SKM-1 treated with dmso at 0.1 percent for 144 hours (cell line): ENCODE measurements at regions not wholly inside any gene's neighbourhood (a gene's known extent, or its start where the extent isn't known, plus 50 kb on each side); places are given as distances from the start of the nearest gene placed in this dataset.

Experiments used
- DNase-seq: peaks from one replicate; lab custom pipeline; 2025; ENCODE audit not compliant: unreplicated experiment; lab: John Stamatoyannopoulos, UW

DNA sequence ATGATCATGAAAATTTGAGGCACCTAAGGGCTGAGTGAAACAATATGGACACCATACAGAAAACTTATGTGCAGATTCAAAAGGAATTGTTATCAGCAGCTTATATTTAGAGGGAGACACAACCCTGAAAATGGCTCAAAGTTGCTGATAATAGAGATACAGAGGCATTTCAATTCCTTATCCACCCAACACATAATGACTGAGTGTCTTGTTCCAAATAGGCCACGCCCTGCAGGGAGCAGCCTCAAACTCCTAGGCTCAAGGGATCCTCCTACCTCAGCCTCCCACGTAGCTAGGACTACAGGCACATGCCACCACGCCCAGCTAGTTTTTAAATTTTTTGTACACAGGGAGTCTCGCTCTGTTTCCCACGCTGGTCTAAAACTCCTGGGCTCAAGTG lies 79.0 kb downstream of the LBH start:
- no peak for DNase-seq

DNA sequence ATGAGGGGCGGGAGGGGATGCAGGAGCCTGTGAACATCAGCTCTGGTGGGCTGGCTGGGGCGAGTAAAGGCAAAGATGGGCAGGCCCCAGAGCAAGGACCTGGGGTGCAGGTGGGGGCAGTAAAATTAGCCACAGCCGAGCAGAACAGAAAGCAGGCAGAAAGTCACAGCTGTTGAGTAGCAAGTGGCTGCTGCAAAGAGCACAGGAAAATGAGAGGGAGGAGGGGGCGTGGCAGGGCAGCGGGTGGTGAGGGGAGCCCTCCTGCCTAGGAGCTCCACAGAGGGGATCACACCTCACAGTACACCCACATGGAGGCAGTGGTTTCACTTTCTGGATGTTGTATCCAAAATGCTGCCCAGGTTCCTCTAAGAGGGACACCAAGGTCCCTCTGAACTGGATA lies 79.6 kb downstream of the LBH start:
- DNase-seq, result no peak

DNA sequence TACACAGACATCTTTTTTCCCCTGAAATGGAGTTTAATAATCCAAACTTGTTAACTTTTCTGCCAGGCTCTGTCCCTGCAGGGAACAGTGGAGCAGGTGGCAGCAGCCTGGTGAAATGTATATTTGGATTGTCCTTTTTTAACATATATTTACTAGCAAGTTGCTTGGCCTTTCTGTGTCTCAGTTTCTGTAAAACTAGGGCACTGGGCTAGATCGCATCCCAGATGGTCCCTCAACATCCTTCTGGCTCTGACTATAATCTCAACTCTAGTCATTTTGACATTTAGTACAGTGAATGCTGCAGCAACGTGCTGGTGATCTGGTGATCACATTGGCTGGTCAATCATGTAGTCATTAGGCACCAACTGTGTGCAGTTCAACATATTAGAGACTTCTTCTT lies 80.4 kb downstream of the LBH start:
- DNase-seq, result no peak

DNA sequence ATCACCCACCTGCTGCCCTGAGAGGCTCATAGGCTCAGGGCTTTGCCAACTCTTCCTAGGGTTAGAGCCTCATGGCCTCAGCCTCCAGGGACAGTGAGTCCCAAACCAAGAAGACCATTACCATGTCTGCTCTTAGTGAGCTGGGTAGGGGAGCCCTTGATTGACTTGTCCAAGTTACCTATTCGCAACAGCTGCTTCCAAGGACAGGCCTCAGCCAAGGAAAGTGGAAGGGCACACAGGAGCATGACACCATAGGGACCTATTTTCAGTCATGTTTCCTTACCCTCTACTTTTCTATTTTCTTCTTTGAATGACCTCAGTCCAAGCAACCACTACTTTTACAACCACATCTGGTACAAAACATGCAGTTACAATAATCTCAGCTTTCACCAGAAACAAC lies 81.6 kb downstream of the LBH start:
- no peak for DNase-seq

DNA sequence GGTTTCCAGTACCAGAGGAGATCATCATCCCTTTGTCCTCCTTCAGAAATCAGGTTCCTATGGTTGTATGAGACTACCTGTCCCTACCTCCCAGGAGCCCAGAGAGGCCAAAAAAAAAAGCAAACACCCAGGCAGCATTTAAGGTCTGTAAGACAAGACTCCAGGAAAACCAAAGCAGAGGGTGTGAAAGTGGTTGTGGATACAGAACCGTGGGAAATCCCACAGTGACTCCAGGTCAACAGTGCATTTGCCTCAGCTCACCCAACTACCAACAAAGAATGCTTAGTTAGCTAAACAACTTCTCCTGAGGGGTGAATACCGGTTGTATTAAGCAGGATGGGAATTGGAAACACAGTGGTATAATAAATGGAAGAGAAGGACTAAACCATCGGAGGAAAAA lies 83.6 kb downstream of the LBH start:
- no peak for DNase-seq

DNA sequence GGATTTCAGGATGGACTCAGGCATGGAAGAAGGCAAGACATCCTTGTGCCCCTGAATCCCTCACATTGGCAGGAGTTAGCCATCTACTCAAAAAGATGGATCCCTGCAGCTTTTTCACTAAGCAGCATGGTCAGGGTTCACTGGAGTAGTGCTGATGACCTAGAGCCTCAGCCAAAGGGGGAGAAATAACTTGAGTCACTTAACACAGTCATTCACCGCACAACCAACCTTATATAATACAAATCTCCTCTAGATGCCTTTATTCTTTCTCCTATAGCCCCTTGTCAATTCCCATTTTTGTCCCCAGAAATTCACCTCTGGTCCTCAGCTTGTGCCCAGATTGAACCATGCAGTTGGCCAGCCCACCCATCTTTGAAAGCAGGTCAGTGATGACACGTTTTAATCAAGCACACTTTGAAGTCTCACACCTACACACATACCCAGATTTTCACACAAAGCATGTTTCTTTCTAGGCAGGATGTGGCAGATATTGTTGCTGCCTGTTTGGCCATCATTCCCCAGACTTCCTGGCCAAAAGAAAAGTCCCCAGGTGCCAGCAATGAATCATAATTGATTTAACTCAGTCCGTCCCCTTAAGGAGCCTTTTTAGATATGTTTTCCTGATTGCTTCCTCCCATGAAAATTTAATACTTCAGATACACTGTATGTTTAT lies 84.2 kb downstream of the LBH start:
- DNase-seq, result no peak

DNA sequence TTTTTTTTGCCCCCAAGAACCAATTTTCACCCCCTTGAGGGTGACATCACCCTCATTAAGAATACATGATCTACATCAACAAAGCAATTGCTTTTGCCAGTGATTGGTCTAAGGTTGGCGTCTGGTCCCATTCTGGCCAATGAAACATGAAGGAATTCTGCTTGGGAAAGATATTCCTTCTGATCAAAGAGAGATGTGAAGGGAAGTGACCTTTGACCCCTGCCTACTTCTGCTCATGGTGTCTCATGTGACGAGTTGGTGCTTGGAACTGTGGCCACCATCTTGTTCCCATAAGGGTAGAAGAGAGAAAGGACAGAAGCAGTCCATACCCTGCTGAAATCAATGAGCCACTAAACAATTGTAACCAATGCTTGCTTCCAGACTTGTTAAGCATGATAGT lies 85.1 kb downstream of the LBH start:
- no peak for DNase-seq

DNA sequence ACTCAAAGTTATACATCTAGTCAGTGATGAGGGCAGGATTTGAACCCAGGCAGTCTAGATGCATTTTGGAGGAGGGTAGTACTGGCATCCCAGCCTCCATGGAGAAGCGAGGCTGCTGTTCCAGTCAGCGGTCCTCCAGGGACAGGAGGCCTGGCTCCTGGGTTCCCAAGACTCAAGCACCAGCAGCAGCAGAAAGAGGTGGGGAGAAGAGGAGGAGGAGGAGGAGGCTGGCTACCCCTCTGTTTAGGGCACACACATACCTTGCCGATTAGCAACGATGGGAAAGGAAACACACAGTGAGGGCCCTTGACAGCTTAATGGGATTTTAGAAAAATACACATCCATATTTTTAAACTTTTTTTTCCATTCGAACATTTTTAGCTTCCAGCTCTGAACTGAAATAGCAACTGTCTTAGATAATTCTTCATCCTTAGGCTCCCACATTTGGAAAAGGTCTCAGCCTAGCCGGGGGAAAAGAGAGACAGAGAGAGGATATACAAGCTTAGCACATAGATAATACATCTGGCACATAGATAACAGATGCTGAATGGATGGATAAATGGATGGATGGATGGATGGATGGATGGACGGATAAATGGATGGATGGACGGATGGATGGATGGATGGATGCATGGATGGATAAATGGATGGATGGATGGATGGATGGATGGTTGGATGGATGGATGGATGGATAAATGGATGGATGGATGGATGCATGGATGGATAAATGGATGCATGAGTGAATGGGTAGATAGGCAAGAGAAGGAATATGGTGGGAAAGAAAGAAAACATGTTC lies 87.9 kb downstream of the LBH start:
- no peak for DNase-seq

DNA sequence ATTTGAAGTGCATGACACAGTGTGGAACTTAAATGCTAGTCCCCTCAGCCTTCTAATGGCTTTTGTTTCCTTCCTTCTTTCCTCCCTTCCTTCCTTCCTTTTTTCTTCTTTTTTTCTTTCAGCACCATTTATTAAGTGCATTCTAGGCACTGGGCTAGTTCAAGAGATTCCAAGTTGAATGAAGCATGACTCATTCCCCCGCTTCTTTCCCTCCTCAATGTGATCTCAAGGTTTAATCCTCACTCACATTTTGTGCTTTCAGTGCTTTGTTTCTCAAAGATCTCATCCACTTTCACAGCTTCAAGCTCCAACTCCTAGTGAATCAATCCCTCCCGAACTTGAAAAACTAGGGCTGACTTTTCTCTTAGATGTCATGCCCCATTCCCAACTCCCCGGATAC lies 90.1 kb downstream of the LBH start:
- DNase-seq, result no peak

DNA sequence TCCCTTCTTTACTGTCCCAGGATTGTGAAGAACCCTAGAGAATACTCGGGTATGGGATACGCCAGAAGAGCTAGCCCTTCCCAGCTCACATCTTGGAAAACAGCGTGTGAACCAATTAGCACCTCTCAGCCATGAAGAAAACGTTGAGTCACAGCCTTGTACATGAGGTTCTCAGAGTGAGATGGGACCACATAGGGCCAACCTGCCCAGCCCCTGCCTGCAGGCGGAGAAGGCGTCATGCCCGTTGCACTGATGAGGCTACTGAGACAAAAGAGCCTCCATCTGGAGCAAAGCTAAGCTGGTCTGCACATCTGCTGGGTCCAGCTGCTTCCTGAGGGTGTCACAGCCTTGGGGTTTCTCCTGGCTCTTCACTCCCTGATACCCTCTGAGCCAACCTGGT lies 92.2 kb downstream of the LBH start:
- no peak for DNase-seq

DNA sequence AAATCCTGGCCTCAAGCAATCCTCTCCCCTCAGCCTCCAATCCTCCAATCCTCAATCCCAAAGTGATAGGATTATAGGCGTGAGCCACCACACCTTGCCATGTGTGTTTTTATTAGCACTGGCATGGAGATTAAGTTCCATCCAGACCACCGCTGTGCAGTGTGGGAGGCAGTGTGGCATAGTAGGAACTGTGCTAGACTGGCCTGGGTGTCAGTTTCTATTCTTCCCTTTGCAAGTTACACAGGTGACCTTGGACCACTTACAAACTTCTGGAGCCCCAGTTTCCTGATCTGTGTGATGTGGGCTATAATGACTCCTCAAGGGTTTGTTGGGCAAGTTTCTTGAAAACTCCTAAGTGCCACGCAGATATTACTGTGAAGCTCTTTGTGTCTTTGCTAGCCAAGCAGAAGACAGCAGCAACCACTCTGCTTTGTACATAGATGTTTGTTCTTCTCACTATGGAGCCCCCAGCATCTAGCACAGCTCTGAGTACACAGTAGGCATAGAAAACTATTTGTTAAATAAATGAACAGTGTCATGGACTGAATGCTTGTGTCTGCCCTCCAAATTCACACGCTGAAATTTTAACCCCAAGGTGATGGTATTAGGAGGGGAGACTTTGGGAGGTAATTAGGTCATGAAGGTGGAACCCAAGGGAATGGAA lies 93.0 kb downstream of the LBH start:
- no peak for DNase-seq

DNA sequence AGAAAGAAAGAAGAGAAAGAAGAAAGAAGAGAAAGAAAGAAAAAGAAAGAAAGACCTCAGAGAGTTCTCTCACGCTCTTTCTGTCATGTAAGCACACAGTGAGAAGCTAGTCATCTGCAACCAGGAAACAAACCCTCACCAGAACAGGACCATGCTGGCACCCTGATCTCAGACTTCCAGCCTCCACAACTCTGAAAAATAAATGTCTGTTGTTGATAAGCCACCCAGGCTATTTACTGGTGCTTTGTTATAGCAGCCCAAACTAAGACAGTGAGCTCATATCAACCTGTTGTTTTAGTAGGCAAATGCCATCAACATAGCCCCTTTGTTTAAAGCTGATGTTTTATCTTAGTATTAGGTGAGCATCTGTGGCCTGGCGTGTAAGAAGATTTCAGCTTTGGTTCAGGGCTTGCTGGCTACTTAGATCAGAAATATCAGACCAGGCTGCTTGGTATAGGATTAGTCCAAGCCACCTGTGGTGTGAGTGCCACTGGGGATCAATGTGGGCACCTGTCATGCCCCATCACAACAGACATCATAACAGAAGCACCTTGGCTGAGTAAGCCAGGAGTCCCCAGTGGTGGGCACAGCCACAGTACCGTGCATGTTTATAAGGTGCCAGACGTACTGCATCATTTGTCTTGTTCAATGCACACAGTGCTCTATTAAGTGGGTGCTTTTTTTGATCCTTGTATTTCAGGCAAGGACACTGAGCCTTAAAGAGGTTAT lies 94.4 kb downstream of the LBH start:
- DNase-seq, result no peak

DNA sequence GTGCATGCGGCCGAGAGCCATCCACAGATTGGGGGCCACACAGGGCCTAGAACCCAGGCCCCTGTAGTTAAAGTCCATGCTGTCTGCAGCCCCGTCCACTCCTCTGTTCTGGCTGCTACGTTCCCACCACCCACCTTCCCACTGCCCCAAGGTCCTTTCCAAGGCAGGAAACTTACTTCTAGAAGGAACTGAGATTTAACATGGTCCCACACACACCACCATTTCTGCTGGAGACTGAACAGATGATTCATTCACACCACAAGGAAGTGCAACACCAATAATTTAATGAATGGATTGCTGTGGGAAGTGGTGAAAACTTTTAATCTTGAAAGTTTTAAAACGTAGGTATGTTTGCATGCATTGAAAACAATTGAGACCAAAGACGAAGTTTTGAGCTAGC lies 95.2 kb downstream of the LBH start:
- DNase-seq, result no peak

DNA sequence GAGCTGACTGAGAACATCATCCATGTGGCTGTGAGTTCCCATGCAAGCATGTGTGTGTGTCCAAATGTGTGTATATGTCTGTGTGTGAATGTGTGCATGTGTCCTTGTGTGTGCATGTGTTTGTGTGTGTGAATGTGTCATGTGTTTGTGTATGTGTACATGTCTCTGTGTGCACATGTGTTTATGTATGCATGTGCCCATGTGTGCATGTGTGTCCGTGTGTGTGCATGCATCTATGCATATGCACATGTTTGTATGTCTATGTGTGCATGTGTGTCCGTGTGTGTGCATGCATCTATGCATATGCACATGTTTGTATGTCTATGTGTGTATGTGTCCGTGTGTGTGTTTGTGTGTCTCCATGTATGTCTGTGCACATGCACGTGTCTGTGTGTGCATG lies 99.7 kb downstream of the LBH start:
- DNase-seq, result no peak

DNA sequence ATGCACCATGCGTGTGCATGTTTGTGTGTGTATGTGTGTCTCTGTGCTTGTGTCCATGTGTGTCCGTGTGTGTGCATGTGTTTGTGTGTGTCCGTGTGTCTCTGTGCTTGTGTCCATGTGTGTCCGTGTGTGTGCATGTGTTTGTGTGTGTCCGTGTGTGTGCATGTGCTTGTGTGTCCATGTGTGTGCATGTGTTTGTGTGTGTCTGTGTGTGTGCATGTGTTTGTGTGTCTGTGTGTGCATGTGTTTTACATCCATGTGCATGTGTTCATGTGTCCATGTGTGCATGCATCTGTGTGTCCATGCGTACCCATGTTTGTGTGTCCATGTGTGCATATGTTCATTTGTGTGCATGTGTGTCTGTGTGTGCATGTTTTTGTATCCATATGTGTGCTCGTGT lies 100.5 kb downstream of the LBH start:
- DNase-seq, result no peak

DNA sequence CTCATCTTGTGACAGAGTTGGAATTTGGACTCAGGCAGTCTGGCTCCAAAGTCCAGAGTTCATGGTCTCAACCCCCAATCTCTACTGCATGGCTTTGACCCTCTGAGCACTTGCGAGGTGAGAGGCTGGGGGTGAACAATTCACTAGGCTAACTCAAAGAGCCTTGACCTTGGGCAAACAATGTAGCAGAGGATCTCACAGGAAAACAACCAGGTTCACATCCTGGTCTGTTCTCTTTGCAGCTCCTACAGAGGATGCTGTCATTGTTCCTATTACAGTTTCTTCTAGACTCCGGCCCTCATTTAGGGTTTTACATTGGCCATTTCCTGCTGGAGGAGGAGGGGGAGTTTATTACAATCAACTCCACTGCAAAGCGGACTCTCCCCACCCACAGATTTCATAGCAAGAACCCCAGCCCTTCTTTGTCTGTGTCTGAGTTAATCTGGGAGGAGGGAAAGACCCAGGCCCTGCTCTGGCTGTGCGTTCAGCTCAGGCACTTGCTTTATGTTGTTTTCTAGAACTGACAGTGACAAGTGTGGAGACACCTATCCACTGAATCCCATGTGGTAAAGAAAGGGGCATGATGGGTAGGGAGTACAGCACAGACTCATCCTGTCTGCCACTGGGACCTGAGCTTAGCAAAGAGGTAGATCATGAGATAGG lies 101.6 kb downstream of the LBH start:
- no peak for DNase-seq

DNA sequence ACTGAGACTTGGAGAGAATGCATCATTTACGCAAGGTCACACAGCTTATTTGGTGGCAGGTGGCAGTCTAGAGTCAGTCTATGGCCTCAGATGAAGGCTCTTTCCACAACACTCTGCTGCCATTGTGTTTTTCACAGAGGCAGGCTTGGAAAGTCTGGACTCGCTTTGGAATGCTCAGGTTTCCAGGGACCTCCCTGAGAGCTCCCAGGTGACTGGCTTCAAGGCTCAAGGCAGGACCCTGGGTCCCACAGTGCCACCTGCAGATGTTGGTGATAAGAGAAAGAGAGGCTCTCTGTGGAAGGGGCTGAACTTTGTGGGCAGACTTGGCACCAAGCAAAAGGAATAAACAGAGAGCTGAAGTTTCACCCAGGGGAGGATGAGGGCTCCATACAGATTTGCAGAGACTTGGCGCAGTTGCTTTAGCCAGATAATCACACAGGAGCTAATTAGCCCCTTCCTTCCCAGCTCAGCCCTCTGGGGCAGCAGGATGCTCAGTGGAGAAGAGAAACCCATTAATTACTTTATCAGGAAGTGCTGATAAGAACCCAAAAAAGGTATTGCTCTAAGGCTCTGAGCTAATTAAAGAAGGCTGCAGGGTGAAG lies 103.5 kb downstream of the LBH start:
- DNase-seq, result no peak

DNA sequence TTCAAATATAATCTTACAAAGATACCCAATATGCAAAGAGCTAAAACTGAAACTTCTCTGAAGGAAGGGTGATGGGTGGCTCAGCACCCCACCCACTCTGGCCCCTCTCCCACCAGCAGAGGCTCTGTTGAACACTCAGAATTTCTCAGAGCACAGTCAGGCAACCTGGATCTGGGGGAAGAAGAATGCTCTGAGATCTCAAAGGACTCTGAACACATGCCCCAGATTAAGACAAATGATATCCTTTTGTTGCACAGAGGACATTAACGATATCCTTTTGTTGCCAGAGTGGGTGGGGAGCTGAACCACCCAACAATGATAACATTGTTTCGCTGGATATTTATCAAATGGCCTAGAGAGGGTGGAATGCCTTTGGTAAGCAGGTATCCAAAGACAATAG lies 104.8 kb downstream of the LBH start:
- DNase-seq, result no peak

DNA sequence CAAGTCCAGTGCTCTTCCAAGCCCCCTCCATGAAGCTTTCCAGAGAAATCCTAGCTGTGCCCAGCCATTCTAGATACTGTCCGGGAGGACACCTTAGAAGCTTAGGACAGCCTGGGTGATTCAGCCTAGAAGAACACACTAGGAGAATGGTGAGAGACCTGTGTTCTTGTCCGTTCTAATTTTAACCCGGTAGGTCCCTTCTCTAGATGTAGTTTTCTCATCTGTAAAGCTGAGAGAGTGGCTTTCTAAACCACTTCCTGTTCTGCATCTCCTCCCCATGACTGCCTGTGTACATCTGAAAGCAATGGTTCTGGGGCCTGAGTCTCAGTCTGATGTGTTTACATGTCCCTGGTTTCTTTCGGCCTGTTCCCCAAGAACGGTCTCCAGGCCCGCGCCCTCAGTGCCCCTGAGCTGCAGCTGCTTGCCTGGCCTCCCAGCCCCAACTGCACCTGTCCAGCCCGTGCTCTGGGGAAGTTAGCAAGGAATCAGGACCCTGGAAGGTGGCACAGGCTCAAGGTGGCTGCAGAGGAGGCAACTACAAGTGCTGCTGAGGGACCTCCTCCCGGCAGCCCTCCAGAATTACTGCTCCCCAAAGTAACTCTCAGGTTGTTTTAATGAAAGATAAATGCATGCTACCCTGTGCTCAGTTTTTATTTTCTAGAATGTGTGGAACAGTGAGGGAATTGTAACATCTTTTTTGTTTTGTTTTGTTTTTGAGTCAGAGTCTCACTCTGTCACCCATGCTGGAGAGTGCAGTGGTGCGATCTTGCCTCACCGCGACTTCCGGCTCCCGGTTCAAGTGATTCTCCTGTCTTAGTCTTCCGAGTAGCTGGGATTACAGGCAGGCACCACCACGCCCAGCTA lies 105.9 kb downstream of the LBH start:
- peak; percentile 53 for DNase-seq

DNA sequence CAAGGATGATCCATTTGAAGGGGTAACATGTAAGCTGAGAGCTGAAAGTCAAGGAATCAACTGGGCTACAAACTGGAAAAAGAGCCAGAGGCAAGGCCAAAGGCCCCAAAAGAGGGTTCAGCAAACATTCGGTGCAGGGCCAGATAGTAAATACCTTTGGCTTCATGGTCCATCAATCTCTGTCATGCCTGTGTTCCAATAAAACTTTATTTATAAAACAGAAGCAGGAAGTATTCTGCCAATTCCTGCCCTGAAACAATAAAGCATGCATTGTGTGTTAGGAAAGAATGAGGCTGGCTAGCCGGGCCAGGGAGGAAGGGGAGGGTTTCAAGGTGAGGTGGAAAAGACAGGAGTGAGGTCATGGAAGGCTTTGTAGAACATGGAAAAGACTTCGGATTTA lies 107.1 kb downstream of the LBH start:
- DNase-seq, result no peak
